Non-pigmented ciliary epithelial cell (primary cell): ENCODE measurements at regions not wholly inside any gene's neighbourhood (a gene's known extent, or its start where the extent isn't known, plus 50 kb on each side); places are given as distances from the start of the nearest gene placed in this dataset.

ENCODE experiments used
- DNase-seq: peaks from one replicate; pipeline ENCODE4 v3.0.0-alpha.2; 2010; ENCODE audit warnings: low read depth

GRCh38 chr9:86531273-86531970 lies 177.2 kb upstream of the TUT7 start:
- DNase-seq = no peak

DNA sequence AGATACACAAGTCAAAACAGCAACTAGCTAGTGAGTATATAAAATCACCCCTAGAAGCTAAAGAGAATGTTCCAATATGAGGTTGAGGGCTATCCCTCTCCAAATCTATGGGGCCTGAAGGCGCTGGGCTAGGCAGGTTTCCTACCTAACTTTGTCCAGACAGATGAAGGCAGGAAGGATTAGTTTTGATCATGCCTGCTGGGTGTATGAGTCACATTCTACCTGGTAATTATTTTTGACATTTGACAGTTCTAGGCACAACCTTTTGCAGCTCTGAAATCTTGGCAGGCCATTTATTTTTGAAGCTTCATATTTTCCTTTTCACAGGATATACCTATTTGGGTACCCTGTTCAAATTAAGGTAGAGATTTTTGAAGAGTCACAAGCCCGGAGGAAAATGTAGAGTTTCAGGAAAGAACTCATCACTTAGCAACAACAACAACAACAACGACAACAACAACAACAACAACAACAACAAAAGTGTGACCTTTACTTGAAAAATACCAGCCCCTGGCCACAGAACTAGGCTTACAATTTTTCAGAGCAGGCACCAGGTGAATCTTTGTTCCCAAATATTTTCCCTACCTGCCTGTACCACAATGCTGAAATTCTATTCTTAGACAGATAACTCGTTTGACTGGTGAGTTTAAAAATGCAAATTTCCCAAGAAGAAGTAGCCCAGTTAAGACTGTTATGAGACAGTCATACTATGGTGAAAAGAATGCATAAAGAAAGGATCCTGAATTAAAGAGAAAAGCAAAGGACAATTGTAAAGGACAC lies 175.5 kb upstream of the TUT7 start:
- DNase-seq = no peak

DNA sequence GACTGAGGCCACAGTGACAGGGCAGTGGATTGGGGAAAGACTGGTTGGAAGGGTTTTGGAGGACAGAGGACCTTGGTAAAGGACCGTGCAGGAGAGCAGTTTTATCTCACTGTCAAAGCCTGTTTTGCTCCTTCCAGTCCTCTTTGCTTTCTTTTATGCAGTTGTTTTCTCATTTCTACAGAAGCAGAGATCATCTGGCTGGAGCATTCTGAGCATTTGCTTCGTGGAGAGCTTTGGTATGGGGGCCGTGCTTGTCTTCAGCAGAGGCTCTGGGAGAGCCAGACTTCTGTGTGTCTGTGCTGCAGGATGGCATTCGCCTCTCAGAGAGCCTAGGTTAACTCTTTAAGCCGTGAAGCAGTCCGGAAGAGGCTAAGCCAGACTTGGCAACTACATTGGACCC lies 171.8 kb upstream of the TUT7 start:
- DNase-seq = no peak

DNA sequence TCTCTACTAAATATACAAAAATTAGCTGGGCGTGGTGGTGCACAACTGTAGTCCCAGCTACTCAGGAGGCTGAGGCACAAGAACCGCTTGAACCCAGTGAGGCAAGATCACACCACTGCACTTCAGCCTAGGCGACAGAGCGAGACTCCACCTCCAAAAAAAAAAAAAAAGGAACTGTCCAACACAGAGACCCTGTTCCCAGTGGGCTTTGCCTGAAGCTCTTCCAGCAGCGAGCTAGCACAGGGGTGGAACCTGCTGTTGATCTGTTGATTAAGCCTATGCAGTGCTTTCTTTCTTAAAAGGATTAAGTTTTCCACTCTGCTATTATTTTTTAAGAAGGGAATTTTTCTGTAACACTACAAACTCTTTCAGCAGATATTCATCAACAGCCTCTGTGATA lies 171.0 kb upstream of the TUT7 start:
- no peak for DNase-seq

DNA sequence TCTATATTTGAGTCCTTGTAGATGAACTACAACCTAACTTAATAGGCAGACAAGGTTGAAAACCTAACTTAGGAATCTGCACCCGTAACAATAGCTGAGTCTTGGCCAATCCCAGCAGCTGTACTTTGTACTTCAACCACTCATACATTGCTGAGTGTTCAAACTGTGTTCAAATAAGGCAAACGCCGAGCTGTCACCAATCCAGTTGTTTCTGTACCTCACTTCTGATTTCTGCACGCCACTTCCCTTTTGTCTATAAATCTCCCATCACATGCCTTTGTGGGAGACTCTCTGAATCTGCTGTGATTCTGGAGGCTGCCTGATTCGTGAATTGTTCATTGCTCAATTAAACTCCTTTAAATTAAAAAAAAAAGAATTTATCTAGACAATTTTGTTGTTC lies 167.8 kb upstream of the TUT7 start:
- no peak for DNase-seq

DNA sequence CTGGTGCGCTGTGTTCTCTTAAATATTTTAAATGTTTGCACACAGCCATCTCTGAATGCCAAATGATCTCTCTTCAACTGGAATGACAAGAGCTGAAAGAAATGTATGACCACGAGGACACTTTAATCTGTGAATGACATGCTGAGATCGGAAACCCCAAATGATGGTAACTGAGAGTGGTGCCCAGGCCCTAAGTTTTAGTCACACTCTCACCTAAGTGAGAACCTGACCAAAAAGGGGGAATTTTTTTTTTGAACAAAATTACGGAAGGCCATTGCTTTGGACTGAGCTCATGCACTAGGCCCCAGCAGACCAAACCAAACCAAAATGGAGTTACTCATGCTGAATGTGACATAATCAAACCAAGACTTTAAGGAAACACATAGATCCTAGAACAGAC lies 167.1 kb upstream of the TUT7 start:
- DNase-seq = no peak

DNA sequence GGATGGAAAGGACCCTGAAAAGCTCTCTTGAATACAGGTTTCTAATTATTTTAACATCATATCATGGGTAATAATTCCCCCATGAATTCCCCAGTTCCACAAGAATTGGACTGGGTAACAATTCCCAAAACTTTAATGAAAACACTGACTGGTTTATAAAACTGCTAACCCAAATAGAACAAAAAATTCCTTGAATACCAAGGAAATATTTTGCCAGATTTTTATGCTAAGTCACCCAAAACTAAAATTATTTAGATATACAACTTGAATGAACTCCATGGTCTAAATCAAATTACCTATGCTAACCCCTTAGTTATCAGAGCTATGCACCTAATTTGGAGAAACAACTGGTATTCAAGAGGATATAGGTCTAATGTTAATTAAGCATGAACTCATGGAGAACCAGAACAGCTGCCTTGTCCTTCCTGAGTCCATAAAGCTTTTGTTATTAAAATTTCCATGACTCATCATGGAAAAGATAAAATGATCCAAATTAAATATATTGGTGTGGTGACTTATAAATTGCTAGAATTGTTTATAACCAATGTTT lies 164.9 kb upstream of the TUT7 start:
- DNase-seq = no peak

DNA sequence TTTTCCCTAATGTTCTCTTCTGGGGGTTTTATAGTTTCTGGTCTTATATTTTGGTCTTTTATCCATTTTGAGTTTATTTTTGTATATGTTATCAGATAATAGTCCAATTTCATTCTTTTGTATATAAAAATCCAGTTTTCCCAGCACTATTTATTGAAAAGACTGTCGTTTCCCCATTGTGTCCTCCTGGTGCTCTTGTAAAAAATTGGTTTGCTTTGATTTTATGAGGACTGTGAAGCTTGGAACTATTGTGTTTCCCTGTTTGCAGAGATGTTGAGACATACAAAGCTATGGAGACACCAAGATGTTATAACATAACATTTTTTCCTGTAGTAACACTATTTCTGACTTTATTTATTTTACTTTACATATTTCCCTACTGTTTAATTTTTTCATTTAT lies 163.3 kb upstream of the TUT7 start:
- DNase-seq = no peak

GRCh38 chr9:86516564-86516963 lies 162.4 kb upstream of the TUT7 start:
- no peak for DNase-seq

DNA sequence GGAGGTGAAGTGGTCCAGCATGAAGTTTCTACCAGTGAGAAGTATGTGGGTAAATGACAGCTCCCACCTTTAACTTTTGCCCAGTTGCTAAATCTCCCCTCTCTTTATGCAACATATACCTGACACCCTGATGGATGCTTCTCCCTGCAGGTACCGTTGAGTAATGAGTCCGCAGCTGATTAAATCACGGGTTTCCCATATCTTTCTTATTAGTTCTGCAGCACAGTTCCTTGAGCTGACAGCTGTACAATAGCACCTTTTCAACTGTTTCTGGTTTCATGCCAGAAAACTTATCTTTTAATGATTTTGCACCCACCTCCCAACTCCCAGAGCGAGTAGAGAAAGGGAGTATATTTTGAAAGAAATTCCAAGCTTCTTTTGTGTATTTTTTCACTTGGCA lies 161.0 kb upstream of the TUT7 start:
- DNase-seq = no peak

DNA sequence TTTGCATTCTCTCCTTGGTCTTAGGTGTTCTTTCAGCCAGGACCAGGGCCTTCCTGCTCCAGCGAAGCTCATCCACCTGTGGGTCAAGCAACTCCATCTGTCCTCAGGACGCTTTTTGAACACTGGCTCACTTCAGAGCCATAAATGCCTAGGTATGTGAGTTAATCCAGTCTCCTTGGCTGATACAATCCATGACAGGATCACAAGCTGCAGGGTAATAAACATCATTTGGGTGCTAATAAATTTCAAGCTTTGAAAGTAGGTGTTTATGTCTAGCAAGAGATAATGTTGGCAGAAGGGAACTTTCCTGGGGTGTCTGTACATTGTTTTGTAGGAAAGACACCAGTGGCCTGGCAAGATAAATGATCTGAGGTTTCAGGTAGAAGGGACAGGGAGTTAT lies 159.2 kb upstream of the TUT7 start:
- DNase-seq = no peak

GRCh38 chr9:86512929-86513328 lies 158.7 kb upstream of the TUT7 start:
- DNase-seq = no peak

GRCh38 chr9:86511614-86512360 lies 157.6 kb upstream of the TUT7 start:
- no peak for DNase-seq

GRCh38 chr9:86508208-86508903 lies 154.1 kb upstream of the TUT7 start:
- no peak for DNase-seq

GRCh38 chr9:86507212-86507630 lies 153.0 kb upstream of the TUT7 start:
- DNase-seq = no peak

DNA sequence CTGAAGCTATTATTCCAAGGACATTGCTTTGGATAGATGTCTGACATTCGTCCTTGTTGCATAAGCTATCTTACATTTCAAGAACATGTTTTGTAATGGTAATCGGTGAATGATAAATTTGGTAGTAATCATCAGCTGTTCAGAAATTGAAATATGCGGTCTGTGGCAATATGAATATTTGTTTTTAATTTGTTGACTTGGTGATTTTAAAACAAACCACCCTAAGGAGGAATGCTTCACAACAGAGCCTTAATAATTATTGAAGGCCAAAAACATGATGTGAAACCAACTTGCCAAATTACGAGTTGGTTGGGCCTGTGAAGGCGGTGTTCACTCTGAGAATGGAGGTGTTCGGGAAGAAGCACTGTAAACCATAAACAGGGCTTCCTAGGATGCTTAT lies 149.7 kb upstream of the TUT7 start:
- no peak for DNase-seq

GRCh38 chr9:86503314-86503713 lies 149.1 kb upstream of the TUT7 start:
- no peak for DNase-seq

DNA sequence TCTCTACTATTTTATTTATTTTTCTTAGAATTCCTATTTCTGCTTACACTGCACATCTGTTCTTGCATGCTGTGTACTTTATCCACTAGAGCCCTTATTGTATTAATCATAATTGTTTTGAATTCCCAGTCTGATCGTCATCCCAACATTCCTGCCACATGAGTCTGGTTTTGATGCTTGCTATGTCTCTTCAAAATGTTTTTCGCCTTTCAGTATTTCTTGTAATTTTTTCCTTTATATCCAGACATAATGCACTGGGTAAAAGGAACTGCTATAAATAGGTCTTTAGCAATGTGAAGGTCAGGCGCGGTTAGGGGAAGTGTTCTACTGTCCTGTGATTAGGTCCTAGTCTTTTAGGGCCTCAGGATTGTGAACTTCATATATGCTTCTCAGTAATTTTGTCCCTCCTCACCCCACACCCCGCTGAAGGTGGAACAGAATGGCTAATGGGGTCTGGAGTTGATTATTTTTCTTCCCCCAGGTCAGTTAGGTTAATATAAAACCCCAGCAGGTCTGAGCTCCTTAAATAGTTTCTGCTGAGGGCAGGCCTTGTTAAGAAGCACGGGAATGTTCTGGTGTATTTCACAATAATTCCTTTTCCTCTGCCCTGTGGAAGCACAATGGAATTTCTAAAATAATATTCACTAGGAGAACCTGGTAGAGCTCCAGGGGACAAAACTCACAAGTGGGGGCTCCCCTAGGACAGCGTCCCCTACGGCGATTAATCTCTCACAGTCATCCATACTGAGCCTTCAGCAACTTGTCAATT lies 146.6 kb upstream of the TUT7 start:
- DNase-seq = peak; percentile 87

GRCh38 chr9:86500031-86500430 lies 145.8 kb upstream of the TUT7 start:
- no peak for DNase-seq

DNA sequence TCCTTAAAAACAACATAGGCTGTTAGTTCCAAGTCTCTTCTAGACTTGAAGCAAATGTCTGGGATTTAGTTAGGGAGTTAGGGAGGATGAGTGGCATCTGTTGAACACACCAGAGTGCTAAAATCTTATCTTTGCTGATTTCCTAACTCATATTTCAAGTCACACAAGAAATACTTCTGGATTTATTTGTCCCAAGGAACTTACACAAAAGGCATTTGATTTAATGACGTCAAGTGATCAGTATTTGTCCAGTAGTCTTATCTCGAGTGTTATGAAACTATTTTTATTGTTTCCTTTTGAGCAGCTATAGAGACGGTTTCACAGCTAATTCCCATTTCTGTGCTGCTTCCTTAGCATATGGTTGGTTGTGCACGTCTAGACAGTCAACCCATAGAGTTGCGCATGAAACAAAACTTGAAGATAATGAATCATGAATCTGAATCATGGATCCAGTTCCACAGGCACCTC lies 140.5 kb upstream of the TUT7 start:
- peak; percentile 60 for DNase-seq
